ENCODE measurements at regions not wholly inside any gene's neighbourhood (a gene's known extent, or its start where the extent isn't known, plus 50 kb on each side); places are given as distances from the start of the nearest gene placed in this dataset.
"Not testable (repeated sequence)": the region's sequence is repeated elsewhere in the genome, so short reads cannot be mapped to it uniquely, and the experiment has no call there.

GRCh38 chr6:140731741-140732140 lies 1357.3 kb upstream of the CITED2 start:
- H3K36me3 ChIP-seq (ENCODE audit: control insufficient read depth, insufficient read depth, low read length): no peaks in the 10 kb centered on the region
- no peak for FAIRE-seq
- no peak for TF ChIP-seq CTCF (IDR thresholded peaks at IDR 0.05; ENCODE audit: insufficient read depth, low read length, severe bottlenecking)
- DNase-seq (ENCODE audit: low read depth): no peak
- H3K27me3 ChIP-seq (ENCODE audit: control insufficient read depth, insufficient read depth, low read length): no peaks in the 10 kb centered on the region
- H3K4me3 ChIP-seq (ENCODE audit: low read depth, low read length): no peak overlapping the region

DNA sequence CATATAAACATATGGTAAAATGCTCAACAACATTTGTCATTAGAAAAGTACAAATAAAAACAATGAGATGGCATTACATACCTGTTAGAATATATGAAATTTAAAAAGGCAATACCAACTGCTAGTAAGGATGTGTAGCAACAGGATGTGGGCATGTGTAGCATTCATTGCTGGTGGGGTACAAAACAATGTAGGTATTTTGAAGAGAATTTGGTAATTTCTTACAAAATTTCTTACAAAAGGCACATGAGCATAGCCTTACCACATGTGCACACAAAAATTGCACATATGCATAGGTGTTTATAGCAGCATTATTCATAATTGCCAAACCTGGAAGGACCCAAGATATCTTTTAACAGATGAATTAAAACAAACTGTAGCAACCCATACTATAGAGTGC lies 1355.1 kb upstream of the CITED2 start:
- H3K4me3 ChIP-seq (ENCODE audit: low read depth, low read length): no peak overlapping the region
- no peaks in the 10 kb centered on the region for H3K27me3 ChIP-seq (ENCODE audit: control insufficient read depth, insufficient read depth, low read length)
- no peak for FAIRE-seq
- DNase-seq (ENCODE audit: low read depth): no peak
- no peak for TF ChIP-seq CTCF (IDR thresholded peaks at IDR 0.05; ENCODE audit: insufficient read depth, low read length, severe bottlenecking)
- no peaks in the 10 kb centered on the region for H3K36me3 ChIP-seq (ENCODE audit: control insufficient read depth, insufficient read depth, low read length)

DNA sequence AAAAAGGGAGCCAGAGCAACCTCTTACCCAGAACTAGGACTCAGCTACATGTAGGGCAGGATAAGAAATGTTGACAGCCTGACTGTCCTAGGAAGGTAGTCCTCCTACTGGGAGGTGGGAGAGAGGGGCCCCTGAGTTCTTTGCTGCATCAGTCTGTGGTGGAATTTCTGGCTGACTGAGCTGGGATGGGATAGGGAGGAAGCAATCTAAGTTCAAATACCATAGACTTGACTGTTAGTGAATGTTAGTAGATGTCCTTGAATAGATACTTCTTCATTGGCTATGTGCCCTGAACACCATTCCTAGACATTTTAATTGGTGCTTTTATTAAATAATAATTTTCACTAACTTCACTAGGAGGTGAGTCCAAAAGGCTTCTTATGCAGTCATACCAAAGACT lies 1343.6 kb upstream of the CITED2 start:
- no peak overlapping the region for H3K4me3 ChIP-seq (ENCODE audit: low read depth, low read length)
- no peaks in the 10 kb centered on the region for H3K36me3 ChIP-seq (ENCODE audit: control insufficient read depth, insufficient read depth, low read length)
- no peak for TF ChIP-seq CTCF (IDR thresholded peaks at IDR 0.05; ENCODE audit: insufficient read depth, low read length, severe bottlenecking)
- DNase-seq (ENCODE audit: low read depth): no peak
- no peaks in the 10 kb centered on the region for H3K27me3 ChIP-seq (ENCODE audit: control insufficient read depth, insufficient read depth, low read length)
- no peak for FAIRE-seq

DNA sequence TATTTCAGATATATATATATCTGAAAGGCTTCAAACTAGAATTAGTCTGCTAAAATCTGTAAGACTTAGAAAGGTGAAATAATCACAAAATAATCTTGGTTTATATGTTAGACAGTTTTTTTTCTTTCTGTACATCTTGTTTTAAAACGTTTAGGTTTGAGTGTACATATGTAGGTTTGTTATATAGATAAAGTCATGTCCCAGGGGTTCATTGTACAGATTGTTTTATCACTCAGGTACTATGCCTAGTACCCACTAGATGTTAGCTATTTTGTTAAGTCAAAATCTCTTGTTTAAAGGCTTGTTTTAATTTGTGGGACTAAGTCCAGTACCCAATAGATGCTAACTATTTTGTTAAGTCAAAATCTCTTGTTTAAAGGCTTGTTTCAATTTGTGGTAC lies 1339.0 kb upstream of the CITED2 start:
- no peak overlapping the region for H3K4me3 ChIP-seq (ENCODE audit: low read depth, low read length)
- H3K27me3 ChIP-seq (ENCODE audit: control insufficient read depth, insufficient read depth, low read length): no peaks in the 10 kb centered on the region
- no peaks in the 10 kb centered on the region for H3K36me3 ChIP-seq (ENCODE audit: control insufficient read depth, insufficient read depth, low read length)
- FAIRE-seq: no peak
- DNase-seq (ENCODE audit: low read depth): no peak
- TF ChIP-seq CTCF (IDR thresholded peaks at IDR 0.05; ENCODE audit: insufficient read depth, low read length, severe bottlenecking): no peak

DNA sequence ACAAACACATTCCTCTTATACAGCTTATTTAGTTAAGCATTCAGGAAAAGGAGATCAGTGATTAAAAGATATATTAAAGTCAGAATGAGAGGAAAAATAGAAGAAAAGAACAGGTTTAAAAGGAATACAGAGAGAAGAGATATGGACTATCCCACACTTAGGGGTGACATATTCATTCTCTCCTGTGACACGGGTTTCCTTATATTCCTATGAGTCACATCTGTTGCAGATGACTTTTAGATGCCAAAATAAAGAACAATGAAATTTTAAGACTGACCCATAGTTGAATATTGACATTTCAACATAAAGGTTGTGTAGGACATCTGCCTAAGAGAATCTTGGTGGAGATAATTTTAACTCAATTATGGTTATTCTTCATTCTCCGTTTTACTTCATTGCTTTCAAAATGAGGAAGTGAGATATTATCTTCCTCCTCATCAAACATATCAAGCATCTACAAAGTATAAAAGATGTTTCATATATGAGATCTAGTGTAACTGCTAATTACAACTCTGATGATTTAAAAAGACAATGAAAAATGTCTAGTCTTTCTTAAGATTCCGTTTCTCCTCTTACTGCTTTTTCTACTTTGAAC lies 1336.7 kb upstream of the CITED2 start:
- FAIRE-seq (no peak), DNase-seq (ENCODE audit: low read depth) (no peak)
- TF ChIP-seq CTCF (IDR thresholded peaks at IDR 0.05; ENCODE audit: insufficient read depth, low read length, severe bottlenecking): no peak
- H3K4me3 ChIP-seq (ENCODE audit: low read depth, low read length): no peak overlapping the region
- no peaks in the 10 kb centered on the region for H3K27me3 ChIP-seq (ENCODE audit: control insufficient read depth, insufficient read depth, low read length)
- no peaks in the 10 kb centered on the region for H3K36me3 ChIP-seq (ENCODE audit: control insufficient read depth, insufficient read depth, low read length)

- Histone ChIP-seq H3K4me3 (ENCODE audit: low read depth, low read length) (no peak overlapping the region), H3K27me3 (ENCODE audit: control insufficient read depth, insufficient read depth, low read length) (no peaks in the 10 kb centered on the region), H3K36me3 (ENCODE audit: control insufficient read depth, insufficient read depth, low read length) (no peaks in the 10 kb centered on the region)
- FAIRE-seq (no peak), DNase-seq (ENCODE audit: low read depth) (no peak)
- no peak for TF ChIP-seq CTCF (IDR thresholded peaks at IDR 0.05; ENCODE audit: insufficient read depth, low read length, severe bottlenecking)
Observed at GRCh38 chr6:140708441-140708840, 1334.0 kb upstream of the CITED2 start.

GRCh38 chr6:140704008-140704407 lies 1329.6 kb upstream of the CITED2 start:
- FAIRE-seq; H3K27me3 ChIP-seq (ENCODE audit: control insufficient read depth, insufficient read depth, low read length): not testable (repeated sequence)

More at GRCh38 chr6:140704008-140704407, 1329.6 kb upstream of the CITED2 start:
- H3K4me3 ChIP-seq (ENCODE audit: low read depth, low read length); DNase-seq (ENCODE audit: low read depth); H3K36me3 ChIP-seq (ENCODE audit: control insufficient read depth, insufficient read depth, low read length): not testable (repeated sequence)

Measured in bronchial epithelial cell (primary cell).